Choroid plexus epithelial cell (primary cell): ENCODE measurements at regions not wholly inside any gene's neighbourhood (a gene's known extent, or its start where the extent isn't known, plus 50 kb on each side); places are given as distances from the start of the nearest gene placed in this dataset.

Experiments used
- DNase-seq: peaks from one replicate; pipeline ENCODE4 v3.0.0-alpha.2; 2010; ENCODE audit warnings: low read depth
- H3K4me3 ChIP-seq: 2 replicates; pipeline ENCODE4 v1.5.1; 2011; ENCODE audit warnings: low read depth, mild to moderate bottlenecking, control low read depth, low read length, moderate library complexity
- TF ChIP-seq, protein P1 (sequence below): conservative IDR thresholded peaks from 2 replicates; pipeline ENCODE4 v1.5.1; 2011; ENCODE audit warnings: low read depth, mild to moderate bottlenecking, control low read depth, inconsistent platforms, low read length, moderate library complexity

DNA sequence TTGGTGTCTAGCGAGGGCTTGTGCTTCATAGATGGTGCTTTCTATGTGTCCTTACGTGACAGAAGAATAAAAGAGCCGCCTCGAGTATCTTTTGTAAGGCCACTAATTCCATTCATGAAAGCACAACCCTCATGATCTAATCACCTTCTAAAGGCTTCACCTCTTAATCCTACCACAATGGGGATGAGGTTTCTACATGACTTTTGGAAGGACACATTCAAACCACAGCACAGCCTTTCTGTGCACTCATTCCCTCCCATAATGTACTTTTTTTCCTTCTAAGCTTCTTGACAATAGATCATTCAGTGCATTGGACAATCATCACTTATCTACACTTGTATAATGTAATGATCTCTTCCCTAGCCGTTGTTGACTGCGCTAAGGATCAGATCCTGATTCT lies 774.8 kb downstream of the BRINP1 start:
- TF ChIP-seq, protein P1, sequence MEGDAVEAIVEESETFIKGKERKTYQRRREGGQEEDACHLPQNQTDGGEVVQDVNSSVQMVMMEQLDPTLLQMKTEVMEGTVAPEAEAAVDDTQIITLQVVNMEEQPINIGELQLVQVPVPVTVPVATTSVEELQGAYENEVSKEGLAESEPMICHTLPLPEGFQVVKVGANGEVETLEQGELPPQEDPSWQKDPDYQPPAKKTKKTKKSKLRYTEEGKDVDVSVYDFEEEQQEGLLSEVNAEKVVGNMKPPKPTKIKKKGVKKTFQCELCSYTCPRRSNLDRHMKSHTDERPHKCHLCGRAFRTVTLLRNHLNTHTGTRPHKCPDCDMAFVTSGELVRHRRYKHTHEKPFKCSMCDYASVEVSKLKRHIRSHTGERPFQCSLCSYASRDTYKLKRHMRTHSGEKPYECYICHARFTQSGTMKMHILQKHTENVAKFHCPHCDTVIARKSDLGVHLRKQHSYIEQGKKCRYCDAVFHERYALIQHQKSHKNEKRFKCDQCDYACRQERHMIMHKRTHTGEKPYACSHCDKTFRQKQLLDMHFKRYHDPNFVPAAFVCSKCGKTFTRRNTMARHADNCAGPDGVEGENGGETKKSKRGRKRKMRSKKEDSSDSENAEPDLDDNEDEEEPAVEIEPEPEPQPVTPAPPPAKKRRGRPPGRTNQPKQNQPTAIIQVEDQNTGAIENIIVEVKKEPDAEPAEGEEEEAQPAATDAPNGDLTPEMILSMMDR = no peak
- H3K4me3 ChIP-seq = no peak overlapping the region
- no peak for DNase-seq

GRCh38 chr9:118595719-118596305 lies 773.4 kb downstream of the BRINP1 start:
- DNase-seq = peak; percentile 76

GRCh38 chr9:118596374-118597015 lies 772.7 kb downstream of the BRINP1 start:
- H3K4me3 ChIP-seq = no peak overlapping the region
- TF ChIP-seq, protein P1 = no peak
- DNase-seq = no peak

More at GRCh38 chr9:118595719-118596305, 773.4 kb downstream of the BRINP1 start:
- H3K4me3 ChIP-seq = no peak overlapping the region
- TF ChIP-seq, protein P1 = peak; percentile 61

DNA sequence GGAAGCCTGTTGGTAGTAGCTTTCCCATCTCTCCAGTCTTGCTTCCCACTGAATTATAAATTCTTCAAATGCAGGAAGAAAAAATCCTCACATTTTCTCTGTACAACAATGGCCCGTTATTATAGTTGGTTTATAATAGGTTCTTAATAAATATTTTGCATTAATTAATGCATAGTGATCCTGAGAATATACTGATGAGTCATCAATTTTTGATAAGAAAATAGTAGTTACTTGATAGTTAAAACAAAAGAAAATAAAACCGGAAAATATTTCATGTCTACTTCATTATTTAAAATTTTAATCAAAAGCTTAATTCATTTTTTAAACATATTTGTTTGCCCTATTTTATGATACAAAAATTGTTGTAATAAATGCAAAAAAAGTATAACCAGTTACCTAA lies 762.6 kb downstream of the BRINP1 start:
- DNase-seq = no peak
- no peak overlapping the region for H3K4me3 ChIP-seq
- TF ChIP-seq, protein P1 = no peak

GRCh38 chr9:118609355-118610044 lies 759.7 kb downstream of the BRINP1 start:
- DNase-seq = peak; percentile 64
- H3K4me3 ChIP-seq = no peak overlapping the region
- TF ChIP-seq, protein P1 = no peak

GRCh38 chr9:118612201-118612600 lies 757.0 kb downstream of the BRINP1 start:
- DNase-seq = no peak
- no peak overlapping the region for H3K4me3 ChIP-seq
- TF ChIP-seq, protein P1 = no peak
